ENCODE measurements at regions not wholly inside any gene's neighbourhood (a gene's known extent, or its start where the extent isn't known, plus 50 kb on each side); places are given as distances from the start of the nearest gene placed in this dataset.

DNA sequence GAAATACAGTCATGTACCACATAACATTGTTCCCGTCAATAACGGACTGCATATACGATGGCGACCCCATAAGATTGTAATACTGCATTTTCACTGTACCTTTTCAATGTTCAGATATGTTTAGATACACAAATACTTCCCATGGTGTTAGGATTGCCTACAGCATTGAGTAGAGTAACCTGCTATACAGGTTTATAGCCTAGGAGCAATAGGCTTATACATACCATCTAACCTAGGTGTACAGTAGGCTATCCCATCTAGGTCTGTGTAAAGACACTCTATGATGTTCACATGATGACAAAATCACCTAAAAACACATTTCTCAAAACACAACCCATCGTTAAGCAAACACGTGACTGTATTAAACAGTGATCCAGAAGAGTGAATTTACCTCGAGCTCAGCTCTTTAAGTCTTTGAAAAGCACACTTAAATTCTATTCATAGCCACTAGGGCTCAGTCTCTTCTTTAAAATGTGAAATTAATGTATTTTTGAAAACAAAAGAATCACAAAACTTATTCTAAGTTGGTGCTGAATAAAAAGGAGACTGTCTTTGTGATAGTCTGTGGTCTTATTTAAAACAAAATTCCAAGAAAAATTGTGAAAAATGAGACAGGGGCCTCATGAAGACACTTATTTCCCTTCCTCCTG, 239.1 kb upstream of the ARID2 start:
- TF ChIP-seq POLR2A (IDR thresholded peaks at IDR 0.05), result no peak
- no peak for TF ChIP-seq POLR2AphosphoS5 (IDR thresholded peaks at IDR 0.05)
- TF ChIP-seq, protein P1, sequence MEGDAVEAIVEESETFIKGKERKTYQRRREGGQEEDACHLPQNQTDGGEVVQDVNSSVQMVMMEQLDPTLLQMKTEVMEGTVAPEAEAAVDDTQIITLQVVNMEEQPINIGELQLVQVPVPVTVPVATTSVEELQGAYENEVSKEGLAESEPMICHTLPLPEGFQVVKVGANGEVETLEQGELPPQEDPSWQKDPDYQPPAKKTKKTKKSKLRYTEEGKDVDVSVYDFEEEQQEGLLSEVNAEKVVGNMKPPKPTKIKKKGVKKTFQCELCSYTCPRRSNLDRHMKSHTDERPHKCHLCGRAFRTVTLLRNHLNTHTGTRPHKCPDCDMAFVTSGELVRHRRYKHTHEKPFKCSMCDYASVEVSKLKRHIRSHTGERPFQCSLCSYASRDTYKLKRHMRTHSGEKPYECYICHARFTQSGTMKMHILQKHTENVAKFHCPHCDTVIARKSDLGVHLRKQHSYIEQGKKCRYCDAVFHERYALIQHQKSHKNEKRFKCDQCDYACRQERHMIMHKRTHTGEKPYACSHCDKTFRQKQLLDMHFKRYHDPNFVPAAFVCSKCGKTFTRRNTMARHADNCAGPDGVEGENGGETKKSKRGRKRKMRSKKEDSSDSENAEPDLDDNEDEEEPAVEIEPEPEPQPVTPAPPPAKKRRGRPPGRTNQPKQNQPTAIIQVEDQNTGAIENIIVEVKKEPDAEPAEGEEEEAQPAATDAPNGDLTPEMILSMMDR (IDR thresholded peaks at IDR 0.05), result no peak
- no peak for TF ChIP-seq EP300 (IDR thresholded peaks at IDR 0.05)
- 90% methylated on average over 7 of the region's 7 CpGs for WGBS

DNA sequence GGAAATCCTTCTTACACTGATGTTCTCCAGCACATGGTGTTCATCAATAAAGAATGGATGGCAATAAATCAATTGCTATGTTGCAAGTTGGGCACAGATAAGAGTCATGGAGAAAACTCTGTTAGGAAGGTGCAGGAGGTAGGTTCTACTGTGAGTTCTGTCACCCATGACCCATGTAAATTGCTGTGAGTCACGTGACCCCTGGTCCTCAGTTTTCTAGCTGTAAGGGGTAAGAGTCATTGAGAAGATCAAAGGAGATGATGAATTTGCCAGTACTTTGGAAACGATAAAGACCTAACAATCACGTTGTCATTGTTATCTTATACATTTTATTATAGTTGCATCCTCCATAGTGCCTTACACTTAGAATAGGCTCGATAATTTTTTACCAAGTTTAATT, 235.2 kb upstream of the ARID2 start:
- Histone ChIP-seq H3K27me3 (no peaks in the 10 kb centered on the region), H3K36me3 (no peaks in the 10 kb centered on the region), H3K9me3 (no peaks in the 10 kb centered on the region), H3K4me3 (no peak overlapping the region), H3K4me1 (no peaks in the 10 kb centered on the region), H3K27ac (no peak overlapping the region)
- DNase-seq (ENCODE audit: low spot score in 2 of 2), result no peak
- TF ChIP-seq, protein P1 (IDR thresholded peaks at IDR 0.05), result no peak
- no peak for TF ChIP-seq POLR2AphosphoS5 (IDR thresholded peaks at IDR 0.05)
- WGBS, result 87% methylated on average over 4 of the region's 4 CpGs

More for the DNA sequence above, 239.1 kb upstream of the ARID2 start:
- DNase-seq (ENCODE audit: low spot score in 2 of 2), result no peak
- Histone ChIP-seq H3K36me3 (no peaks in the 10 kb centered on the region), H3K9me3 (no peaks in the 10 kb centered on the region), H3K27me3 (no peaks in the 10 kb centered on the region), H3K4me1 (no peaks in the 10 kb centered on the region), H3K4me3 (no peak overlapping the region), H3K27ac (no peak overlapping the region)

DNA sequence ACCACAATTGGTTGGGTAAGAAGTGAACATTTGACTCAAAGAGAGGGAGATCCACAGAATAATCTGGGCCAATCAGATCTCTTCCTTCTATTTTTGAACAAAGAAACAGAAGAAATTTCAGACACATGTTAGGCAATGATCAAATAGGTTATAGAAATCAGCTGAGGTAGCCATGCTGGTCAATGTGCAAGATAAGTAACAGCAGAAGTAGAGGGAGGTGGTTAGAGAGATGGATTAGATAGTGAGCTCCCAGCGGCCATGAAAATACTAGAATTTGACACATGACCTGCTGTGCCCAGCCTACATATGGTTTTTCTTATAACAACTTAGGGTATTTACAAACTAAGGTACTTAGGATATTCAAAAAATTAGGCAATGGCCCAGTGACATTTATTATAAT, 230.9 kb upstream of the ARID2 start:
- WGBS, result 85% methylated on average over 1 of the region's 1 CpG
- Histone ChIP-seq H3K4me3 (no peak overlapping the region), H3K9me3 (no peaks in the 10 kb centered on the region), H3K27me3 (no peaks in the 10 kb centered on the region), H3K4me1 (no peaks in the 10 kb centered on the region), H3K27ac (no peak overlapping the region), H3K36me3 (no peaks in the 10 kb centered on the region)
- TF ChIP-seq, protein P1 (IDR thresholded peaks at IDR 0.05), result no peak
- TF ChIP-seq EP300 (IDR thresholded peaks at IDR 0.05) (no peak), POLR2A (IDR thresholded peaks at IDR 0.05) (no peak), POLR2AphosphoS5 (IDR thresholded peaks at IDR 0.05) (no peak)
- no peak for DNase-seq (ENCODE audit: low spot score in 2 of 2)

DNA sequence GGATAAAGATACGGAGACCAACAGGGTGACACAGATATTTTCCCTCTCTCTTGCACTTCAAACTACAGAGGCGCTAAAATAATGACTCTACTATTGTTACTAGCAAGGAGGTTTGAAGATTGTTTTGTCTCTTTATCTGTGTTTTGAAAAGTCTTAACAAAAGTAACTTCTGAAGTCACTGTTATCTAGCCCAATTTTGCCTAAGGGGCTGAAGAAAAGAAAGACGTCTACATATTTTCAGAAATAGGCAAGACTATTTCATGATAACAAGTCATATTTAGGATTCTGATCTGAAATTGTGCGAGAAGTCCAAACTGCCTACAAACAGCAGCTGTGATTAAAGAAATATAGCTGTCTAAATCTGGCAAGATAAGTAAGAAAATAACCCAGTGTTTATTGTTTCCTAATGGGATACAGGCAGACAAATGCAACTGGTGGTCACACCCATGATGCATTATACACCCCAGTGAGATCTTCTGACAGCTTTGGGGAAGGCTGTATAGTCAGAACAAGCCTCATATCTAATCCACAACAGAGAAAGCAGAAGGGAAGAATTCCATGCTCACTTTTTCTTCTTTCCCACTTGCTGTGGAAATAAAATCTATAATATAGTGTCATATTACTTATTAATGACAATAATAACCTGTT, 226.9 kb upstream of the ARID2 start:
- H3K27ac ChIP-seq, result no peak overlapping the region

DNA sequence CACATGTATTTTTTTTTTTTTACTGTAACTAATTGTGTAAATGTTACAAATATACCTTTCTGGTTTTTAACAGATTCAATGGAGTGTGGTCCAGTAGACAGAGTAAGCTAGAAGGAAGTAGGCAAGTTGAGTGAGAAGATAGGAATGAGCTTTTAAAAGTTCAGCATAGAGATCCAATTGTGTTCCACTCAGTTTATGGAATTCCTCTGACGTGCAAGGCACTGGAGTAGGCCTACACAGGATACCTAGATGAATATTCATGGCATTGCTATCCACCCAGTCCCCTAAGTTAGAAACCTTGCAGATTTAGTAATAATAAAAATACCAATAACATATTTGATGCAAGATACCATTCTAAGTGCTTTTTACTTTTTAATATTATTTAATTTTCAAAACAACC, 225.6 kb upstream of the ARID2 start:
- Histone ChIP-seq H3K9me3 (no peaks in the 10 kb centered on the region), H3K4me3 (no peak overlapping the region), H3K36me3 (no peaks in the 10 kb centered on the region), H3K4me1 (no peaks in the 10 kb centered on the region), H3K27ac (no peak overlapping the region), H3K27me3 (no peaks in the 10 kb centered on the region)
- no peak for TF ChIP-seq EP300 (IDR thresholded peaks at IDR 0.05)
- TF ChIP-seq POLR2AphosphoS5 (IDR thresholded peaks at IDR 0.05), result no peak
- no peak for TF ChIP-seq POLR2A (IDR thresholded peaks at IDR 0.05)
- TF ChIP-seq, protein P1 (IDR thresholded peaks at IDR 0.05), result no peak
- WGBS, result 75% methylated on average over 1 of the region's 1 CpG
- no peak for DNase-seq (ENCODE audit: low spot score in 2 of 2)

More for the DNA sequence above, 226.9 kb upstream of the ARID2 start:
- Histone ChIP-seq H3K4me3 (no peak overlapping the region), H3K27me3 (no peaks in the 10 kb centered on the region), H3K4me1 (no peaks in the 10 kb centered on the region), H3K9me3 (no peaks in the 10 kb centered on the region), H3K36me3 (no peaks in the 10 kb centered on the region)
- TF ChIP-seq EP300 (IDR thresholded peaks at IDR 0.05), result no peak
- no peak for TF ChIP-seq POLR2A (IDR thresholded peaks at IDR 0.05)
- no peak for TF ChIP-seq POLR2AphosphoS5 (IDR thresholded peaks at IDR 0.05)
- TF ChIP-seq, protein P1 (IDR thresholded peaks at IDR 0.05), result no peak
- DNase-seq (ENCODE audit: low spot score in 2 of 2), result no peak
- 54% methylated on average over 4 of the region's 4 CpGs for WGBS

All from suprapubic skin (tissue), 4 donors.